T-helper 1 cell (primary cell): ENCODE measurements at regions not wholly inside any gene's neighbourhood (a gene's known extent, or its start where the extent isn't known, plus 50 kb on each side); places are given as distances from the start of the nearest gene placed in this dataset.

Experiments
- DNase-seq, 5 donors: peaks; one replicate each; pipeline ENCODE4 v3.0.0-alpha.2; 2012 to 2020

GRCh38 chr7:32171248-32171647 is 101.0 kb upstream of the PDE1C start:
- DNase-seq: no peak

- DNase-seq: no peak
Observed at GRCh38 chr7:32170838-32171237, 100.6 kb upstream of the PDE1C start.

DNA sequence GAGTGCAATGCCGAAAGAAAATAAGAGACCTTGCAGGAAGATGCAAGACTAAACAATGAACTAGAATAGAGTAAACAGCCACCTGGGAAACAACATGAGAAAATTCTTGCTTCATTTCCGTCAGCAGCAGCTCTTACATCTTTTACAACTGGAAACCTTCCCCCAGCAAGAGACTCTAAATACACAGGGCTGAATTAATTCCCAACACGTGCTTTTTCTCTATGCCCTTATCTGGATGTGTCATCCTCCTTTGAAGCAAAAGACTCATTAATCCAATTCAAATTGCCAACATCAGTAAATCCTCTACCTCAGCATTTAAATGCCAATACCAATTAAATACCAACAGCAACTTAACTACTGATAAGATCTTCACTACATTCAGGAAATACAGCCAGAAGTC is 99.0 kb upstream of the PDE1C start:
- no peak for DNase-seq

DNA sequence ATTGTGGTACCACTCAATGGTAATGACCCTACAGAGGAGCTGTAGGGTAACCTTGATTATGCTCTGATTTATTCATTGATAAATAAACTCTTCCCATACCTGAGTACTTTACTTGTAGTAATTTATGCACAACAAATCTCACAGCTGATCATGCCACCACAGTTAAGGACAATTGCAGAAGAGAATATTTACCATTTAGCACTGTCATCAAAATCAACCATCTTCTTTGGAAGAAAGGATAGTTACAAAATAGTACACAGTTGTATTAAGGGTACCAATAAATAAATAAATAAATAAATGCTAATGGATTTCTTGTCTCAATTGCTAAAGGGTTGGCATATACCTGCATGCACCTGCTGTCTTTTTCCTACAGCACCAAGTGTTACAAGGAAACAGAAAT is 97.6 kb upstream of the PDE1C start:
- DNase-seq: no peak

DNA sequence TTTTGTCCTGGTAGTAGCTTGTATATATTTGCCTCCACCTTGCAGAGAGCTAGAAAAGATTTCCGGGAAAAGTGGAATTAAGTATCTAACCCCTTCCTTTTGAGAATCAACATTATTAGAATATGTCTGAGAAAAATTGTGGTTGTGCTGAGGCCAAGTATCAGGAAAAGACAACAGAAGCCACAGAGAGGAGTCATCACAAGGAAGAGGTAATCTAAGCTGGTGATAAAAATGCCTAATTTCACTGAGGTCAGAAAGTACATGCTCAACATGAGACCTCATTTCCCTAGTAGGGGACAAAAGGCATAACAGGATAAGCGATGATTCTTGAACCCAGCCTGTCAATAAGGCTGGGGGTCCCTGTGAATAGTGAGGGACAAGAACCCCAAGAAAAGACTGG is 97.0 kb upstream of the PDE1C start:
- no peak for DNase-seq

DNA sequence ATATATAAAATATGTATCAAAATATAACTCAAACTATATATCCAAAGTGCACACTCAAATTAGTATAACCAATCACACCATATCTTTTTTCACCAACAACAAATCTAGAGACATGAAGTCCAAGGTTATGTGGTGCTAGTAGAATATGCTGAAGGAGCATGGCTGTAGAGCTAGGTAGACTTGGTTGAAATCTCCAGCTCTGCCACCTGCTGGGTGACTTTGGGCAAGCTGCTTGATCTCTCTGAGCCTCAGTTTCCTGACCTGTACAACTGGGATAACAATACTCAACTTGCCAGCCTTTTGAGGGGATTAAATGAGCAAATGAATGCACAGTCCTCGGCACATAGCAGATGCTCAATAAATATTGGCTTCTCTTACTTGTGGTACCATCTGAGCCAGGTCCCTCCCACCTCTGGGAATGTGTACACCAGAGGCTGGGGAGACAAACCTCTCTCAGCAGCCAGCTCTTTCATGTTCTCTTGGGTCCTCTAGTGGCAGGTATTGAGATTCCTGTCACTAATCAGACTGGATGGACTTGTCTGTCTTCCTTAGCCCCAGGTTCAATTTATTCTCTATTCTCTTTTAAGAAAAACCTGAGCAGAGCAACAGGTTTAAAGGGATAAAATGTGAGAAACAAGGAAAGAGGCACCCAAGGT is 94.3 kb upstream of the PDE1C start:
- no peak for DNase-seq

DNA sequence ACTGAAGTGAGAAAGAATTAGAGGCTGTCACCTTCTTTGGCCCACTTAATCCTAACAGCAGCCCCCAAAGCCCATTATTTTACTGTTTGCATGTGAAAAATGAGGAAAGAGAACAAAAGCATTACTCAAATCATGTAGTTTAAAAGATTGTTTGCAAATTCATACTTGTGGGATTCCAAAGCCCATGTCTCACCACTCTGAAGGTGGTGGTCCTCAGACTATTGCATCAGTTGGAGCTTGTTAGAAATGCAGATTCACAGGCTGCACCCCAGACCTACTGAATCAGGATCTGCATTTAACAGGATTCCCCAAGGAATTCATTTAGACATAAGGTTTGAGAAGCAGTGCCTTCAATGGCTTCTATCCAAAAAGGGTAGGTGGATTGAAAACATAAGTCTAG is 93.7 kb upstream of the PDE1C start:
- DNase-seq: no peak

DNA sequence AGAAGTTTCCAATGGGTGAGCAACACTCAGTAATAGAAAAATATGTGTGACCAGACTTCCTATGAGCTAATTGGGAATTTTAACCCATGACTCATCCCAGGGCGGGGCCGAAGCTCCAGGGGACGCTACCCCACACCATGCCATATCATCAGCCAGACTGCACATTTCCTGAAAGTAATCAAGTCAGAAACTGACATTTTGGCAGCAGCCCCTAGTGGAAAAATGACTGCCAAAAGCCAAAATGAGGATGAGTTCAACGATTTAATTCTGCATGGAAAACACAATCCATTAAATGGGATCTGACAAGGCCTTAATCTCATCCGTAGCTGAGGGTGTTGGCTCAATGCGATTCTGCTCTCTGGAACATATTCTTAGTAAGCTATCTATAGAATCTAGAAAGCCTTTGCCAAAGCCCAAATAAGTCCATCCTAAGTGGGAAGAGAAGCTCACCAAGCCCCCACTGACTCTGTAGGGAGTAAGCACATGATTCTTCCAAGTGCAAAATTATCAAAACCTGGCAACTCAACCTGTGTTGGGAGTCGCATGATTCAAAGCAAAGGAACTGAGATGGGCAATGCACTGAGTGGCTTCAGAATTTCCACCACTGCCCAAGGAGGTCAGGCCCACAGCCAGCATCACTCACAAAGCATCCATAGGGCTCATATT is 93.1 kb upstream of the PDE1C start:
- no peak for DNase-seq

GRCh38 chr7:32161708-32162107 is 91.5 kb upstream of the PDE1C start:
- DNase-seq: no peak

DNA sequence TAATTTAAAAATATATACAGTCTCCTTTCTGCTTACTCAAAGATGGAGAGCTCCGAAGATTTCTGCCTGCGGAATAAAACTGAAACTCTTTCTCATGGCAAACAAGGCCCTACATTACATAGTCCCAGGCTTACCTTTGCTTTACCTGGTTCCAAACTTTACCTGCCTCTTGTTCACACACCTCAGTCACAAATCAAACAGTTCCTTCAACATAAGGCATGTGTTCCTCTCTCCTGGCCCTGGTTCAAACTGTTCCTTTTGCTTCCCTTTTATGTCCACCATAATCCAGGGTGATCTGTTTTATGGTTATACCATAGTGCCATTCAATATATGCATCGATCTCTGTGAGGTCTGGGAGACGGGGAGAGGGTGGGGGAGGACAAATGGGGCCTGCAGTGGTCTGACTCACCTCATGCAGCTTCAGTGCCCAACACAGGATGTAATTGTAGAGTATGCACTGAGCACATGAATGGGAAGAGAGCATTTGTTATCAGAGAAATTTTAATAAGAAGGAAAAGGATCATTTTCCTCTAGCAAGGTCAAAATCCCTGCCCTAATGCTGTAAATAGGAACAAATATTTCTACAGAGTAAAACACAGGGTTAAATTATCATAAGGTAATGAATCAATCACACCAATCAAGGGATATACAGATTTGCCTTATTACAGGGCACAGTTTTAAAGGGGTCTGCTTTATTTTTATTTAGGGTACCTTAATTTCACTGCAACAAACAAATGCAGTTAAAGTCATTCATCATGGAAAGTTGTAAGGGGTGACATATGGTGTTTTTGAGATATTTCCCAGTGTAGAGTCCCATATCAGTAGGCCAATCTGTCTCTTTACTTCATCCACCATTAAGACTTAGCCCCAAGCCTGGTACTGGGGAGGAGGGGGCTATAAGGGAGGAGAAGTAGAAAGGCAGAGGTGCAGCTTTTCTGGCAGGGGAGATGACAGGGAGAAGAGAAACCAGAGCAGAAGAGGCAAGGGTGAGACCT is 88.8 kb upstream of the PDE1C start:
- no peak for DNase-seq

DNA sequence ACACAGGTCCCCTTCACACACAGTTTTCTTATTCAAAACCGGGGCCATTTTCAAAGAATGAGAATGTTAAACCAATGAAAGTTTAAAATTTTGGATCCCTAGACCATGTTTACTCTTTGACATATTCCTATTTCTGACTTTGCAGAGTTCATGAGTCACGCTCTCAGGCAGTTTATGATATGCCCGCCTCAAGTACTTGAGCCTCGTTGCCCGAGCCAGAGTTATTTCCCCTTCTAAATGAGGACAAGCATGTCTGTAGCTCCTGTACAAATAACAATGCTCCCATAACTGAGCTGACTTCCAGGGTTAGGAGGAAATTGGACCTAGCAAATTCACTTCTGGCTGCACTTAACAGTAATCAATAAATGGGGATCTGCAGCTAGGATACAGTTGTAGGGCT is 87.9 kb upstream of the PDE1C start:
- no peak for DNase-seq

GRCh38 chr7:32155712-32156111 is 85.5 kb upstream of the PDE1C start:
- no peak for DNase-seq

DNA sequence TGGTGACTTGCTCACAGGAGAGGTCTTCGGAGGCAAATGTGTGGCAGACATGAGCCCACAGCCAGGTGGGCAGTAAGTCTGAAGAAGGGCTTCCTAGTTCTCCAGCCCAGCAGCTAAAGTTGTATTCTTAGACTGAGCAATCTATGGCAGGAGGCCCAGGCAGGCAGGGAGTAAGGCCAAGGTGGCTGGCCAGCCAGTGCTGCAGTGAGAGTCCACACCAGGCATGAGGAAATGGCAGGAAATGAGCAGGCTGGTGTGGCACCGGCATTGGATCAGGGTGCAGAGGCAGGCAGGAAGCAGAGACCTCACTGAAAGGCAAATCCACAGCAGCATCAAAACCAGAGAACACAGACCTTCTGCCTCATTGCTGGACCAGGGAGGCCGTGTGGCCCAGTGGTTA is 84.6 kb upstream of the PDE1C start:
- no peak for DNase-seq

GRCh38 chr7:32153006-32153405 is 82.8 kb upstream of the PDE1C start:
- no peak for DNase-seq

DNA sequence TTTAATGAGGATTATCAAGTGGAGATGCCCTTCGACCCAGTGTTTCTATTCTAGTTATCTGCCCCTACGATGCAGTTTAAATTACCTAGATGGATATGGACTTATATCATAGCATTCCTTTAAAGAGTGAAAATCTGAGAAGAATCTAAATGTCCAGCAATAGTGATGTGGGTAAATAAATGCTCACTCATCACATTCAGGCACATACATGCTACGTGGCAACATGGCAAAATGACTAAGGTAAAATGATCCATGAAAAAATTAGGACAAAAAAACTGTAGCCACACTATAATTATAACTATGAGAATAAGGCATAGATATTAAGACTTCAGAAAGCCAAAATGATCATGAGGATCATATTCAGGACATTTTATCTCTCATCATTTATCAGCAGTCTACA is 82.4 kb upstream of the PDE1C start:
- no peak for DNase-seq

DNA sequence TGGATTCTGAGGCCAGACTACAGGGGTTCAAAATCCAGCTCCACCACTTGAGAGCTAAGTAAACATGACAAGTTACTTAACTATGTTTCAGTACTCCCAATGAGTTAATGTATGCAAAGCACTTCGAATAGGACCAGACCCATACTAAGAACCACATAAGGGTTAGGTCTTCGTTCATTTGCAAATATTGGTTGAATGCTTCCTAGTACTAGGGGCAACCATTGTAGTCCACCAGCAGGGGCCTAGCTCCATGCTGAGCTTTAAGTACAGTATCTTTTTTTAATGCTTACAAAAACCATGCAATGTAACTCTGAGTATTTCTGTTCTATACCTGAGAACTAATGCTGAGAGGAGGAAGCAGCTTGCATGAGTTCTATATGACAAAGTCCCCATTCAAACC is 80.4 kb upstream of the PDE1C start:
- no peak for DNase-seq

DNA sequence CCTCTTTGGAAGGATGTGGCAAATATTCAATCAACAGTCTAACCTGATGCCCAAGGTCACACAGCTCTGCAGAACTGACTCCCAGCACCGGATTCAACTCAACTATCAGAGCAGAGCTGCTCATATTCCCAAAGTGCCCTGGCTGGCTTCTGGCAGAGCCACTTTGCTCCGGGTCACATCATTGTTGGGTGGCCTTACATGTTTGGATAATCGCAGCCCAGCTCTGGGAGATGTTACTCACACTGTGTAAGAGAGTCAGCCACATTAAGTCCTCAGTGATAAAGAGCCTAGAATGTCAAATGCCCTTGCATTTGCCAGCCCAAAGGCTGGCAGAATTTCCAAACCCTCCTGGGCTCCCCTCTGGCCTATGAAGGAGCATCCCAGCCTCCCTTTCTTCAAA is 79.8 kb upstream of the PDE1C start:
- DNase-seq: no peak

- no peak for DNase-seq
Observed at GRCh38 chr7:32147546-32148268, 77.5 kb upstream of the PDE1C start.

GRCh38 chr7:32145911-32146310 is 75.7 kb upstream of the PDE1C start:
- no peak for DNase-seq

GRCh38 chr7:32144676-32145075 is 74.5 kb upstream of the PDE1C start:
- no peak for DNase-seq

GRCh38 chr7:32143301-32143700 is 73.1 kb upstream of the PDE1C start:
- DNase-seq: no peak

DNA sequence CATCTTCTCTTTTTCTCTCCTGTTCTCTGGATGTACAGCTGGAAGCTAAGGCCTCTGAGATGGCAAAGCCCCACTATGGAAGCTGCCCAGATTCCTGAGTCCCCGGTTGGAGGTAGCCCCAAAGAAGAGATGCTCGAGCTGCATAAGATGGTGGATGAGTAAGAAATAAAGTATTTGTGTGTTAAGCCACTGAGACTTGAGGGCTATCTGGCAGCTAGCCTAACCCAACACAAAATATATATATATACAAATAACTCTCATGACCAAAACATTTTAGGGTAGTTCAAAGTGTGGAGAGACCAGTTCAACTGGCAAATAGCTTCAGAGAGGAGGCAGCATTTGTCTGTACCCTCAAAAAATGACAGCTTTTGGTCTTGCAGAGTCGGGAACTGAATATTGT is 72.4 kb upstream of the PDE1C start:
- no peak for DNase-seq
